Eye (tissue), 1 donor: ENCODE measurements at regions not wholly inside any gene's neighbourhood (a gene's known extent, or its start where the extent isn't known, plus 50 kb on each side); places are given as distances from the start of the nearest gene placed in this dataset.
"Not testable (repeated sequence)": the region's sequence is repeated elsewhere in the genome, so short reads cannot be mapped to it uniquely, and the experiment has no call there.

Source experiments
- DNase-seq: peaks from one replicate; pipeline ENCODE4 v3.0.0-alpha.2; 2015

GRCh38 chr14:83529531-83529930 lies 1995.9 kb upstream of the SEL1L start:
- no peak for DNase-seq

GRCh38 chr14:83533734-83534133 lies 1996.2 kb upstream of the FLRT2 start:
- DNase-seq = no peak

- no peak for DNase-seq
Measured at GRCh38 chr14:83534995-83535394, 1994.9 kb upstream of the FLRT2 start.

GRCh38 chr14:83535444-83535843 lies 1994.5 kb upstream of the FLRT2 start:
- DNase-seq = no peak

GRCh38 chr14:83541147-83541546 lies 1988.8 kb upstream of the FLRT2 start:
- DNase-seq = no peak

GRCh38 chr14:83548061-83548839 lies 1981.7 kb upstream of the FLRT2 start:
- no peak for DNase-seq

GRCh38 chr14:83556065-83556464 lies 1973.9 kb upstream of the FLRT2 start:
- DNase-seq = no peak

GRCh38 chr14:83556746-83557453 lies 1973.0 kb upstream of the FLRT2 start:
- no peak for DNase-seq

GRCh38 chr14:83558946-83559345 lies 1971.0 kb upstream of the FLRT2 start:
- DNase-seq = no peak

- no peak for DNase-seq
Measured at GRCh38 chr14:83559721-83560120, 1970.2 kb upstream of the FLRT2 start.

- DNase-seq = no peak
Measured at GRCh38 chr14:83561261-83561660, 1968.7 kb upstream of the FLRT2 start.

GRCh38 chr14:83566567-83566966 lies 1963.4 kb upstream of the FLRT2 start:
- DNase-seq = no peak

GRCh38 chr14:83568141-83568540 lies 1961.8 kb upstream of the FLRT2 start:
- no peak for DNase-seq

GRCh38 chr14:83575301-83575700 lies 1954.6 kb upstream of the FLRT2 start:
- DNase-seq = no peak

- DNase-seq = no peak
Measured at GRCh38 chr14:83583201-83583600, 1946.7 kb upstream of the FLRT2 start.

- DNase-seq = no peak
Measured at GRCh38 chr14:83594874-83595273, 1935.1 kb upstream of the FLRT2 start.

GRCh38 chr14:83607682-83608081 lies 1922.3 kb upstream of the FLRT2 start:
- DNase-seq = no peak

- peak; percentile 42 for DNase-seq
Measured at GRCh38 chr14:83611491-83611890, 1918.5 kb upstream of the FLRT2 start.

GRCh38 chr14:83611906-83612390 lies 1918.0 kb upstream of the FLRT2 start:
- peak; percentile 21 for DNase-seq

- DNase-seq = no peak
Measured at GRCh38 chr14:83614956-83615355, 1915.0 kb upstream of the FLRT2 start.

- no peak for DNase-seq
Measured at GRCh38 chr14:83624541-83624940, 1905.4 kb upstream of the FLRT2 start.

GRCh38 chr14:83632375-83632774 lies 1897.6 kb upstream of the FLRT2 start:
- DNase-seq = no peak

GRCh38 chr14:83638748-83639504 lies 1891.0 kb upstream of the FLRT2 start:
- no peak for DNase-seq

- not testable (repeated sequence) for DNase-seq
Measured at GRCh38 chr14:83639505-83639875, 1890.5 kb upstream of the FLRT2 start.
